WERI-Rb-1 (cell line): ENCODE measurements at regions not wholly inside any gene's neighbourhood (a gene's known extent, or its start where the extent isn't known, plus 50 kb on each side); places are given as distances from the start of the nearest gene placed in this dataset.

Source experiments
- DNase-seq: peaks from one replicate; pipeline ENCODE4 v3.0.0-alpha.2; 2020
- H3K27ac ChIP-seq: fragments of 250-450 bp; sonication (Bioruptor Pico); 2 replicates; pipeline ENCODE4 v1.5.1; 2020; ENCODE audit warnings: mild to moderate bottlenecking, moderate library complexity
- H3K27me3 ChIP-seq: fragments of 250-450 bp; sonication (Bioruptor Pico); 2 replicates; pipeline ENCODE4 v1.5.1; 2021; ENCODE audit warnings: mild to moderate bottlenecking, low read depth, moderate library complexity; ENCODE audit not compliant: insufficient read depth, severe bottlenecking
- H3K36me3 ChIP-seq: fragments of 250-450 bp; sonication (Bioruptor Pico); 2 replicates; pipeline ENCODE4 v1.5.1; 2020; ENCODE audit warnings: mild to moderate bottlenecking, moderate library complexity
- H3K4me3 ChIP-seq: 2 replicates; pipeline ENCODE4 v1.5.1; 2011; ENCODE audit warnings: low read depth, mild to moderate bottlenecking, control low read depth, low read length
- H3K9me3 ChIP-seq: fragments of 250-450 bp; sonication (Bioruptor Pico); 2 replicates; pipeline ENCODE4 v1.5.1; 2021; ENCODE audit warnings: mild to moderate bottlenecking, moderate library complexity; ENCODE audit not compliant: severe bottlenecking
- TF ChIP-seq, protein P1 (sequence below): IDR thresholded peaks from 2 replicates; pipeline ENCODE4 v1.5.1; 2011; ENCODE audit warnings: low read depth, mild to moderate bottlenecking, control low read depth, inconsistent platforms, low read length

DNA sequence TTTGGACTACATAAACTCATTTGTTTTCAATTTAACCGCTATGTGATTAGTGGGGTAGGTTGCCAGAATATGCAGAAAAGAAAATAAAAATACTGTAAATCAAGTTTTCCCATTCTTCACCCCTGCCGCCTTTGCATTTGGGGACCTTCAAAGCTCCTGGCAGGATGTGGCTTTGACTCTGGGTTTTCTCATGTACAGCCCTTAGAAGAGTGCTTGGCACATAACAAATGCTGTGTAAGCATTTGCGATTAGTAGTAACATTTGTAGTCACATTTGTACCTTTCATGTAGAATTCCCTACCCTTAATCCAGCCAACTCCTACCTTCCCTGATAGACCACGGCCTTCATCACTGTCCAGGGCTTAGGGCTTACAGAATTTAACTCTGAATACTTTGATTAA lies 262.6 kb downstream of the MREG start:
- Histone ChIP-seq H3K4me3 (no peak overlapping the region), H3K27me3 (no peaks in the 10 kb centered on the region), H3K36me3 (no peaks in the 10 kb centered on the region), H3K27ac (no peak overlapping the region), H3K9me3 (no peaks in the 10 kb centered on the region)
- TF ChIP-seq, protein P1, sequence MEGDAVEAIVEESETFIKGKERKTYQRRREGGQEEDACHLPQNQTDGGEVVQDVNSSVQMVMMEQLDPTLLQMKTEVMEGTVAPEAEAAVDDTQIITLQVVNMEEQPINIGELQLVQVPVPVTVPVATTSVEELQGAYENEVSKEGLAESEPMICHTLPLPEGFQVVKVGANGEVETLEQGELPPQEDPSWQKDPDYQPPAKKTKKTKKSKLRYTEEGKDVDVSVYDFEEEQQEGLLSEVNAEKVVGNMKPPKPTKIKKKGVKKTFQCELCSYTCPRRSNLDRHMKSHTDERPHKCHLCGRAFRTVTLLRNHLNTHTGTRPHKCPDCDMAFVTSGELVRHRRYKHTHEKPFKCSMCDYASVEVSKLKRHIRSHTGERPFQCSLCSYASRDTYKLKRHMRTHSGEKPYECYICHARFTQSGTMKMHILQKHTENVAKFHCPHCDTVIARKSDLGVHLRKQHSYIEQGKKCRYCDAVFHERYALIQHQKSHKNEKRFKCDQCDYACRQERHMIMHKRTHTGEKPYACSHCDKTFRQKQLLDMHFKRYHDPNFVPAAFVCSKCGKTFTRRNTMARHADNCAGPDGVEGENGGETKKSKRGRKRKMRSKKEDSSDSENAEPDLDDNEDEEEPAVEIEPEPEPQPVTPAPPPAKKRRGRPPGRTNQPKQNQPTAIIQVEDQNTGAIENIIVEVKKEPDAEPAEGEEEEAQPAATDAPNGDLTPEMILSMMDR = no peak
- DNase-seq = no peak

DNA sequence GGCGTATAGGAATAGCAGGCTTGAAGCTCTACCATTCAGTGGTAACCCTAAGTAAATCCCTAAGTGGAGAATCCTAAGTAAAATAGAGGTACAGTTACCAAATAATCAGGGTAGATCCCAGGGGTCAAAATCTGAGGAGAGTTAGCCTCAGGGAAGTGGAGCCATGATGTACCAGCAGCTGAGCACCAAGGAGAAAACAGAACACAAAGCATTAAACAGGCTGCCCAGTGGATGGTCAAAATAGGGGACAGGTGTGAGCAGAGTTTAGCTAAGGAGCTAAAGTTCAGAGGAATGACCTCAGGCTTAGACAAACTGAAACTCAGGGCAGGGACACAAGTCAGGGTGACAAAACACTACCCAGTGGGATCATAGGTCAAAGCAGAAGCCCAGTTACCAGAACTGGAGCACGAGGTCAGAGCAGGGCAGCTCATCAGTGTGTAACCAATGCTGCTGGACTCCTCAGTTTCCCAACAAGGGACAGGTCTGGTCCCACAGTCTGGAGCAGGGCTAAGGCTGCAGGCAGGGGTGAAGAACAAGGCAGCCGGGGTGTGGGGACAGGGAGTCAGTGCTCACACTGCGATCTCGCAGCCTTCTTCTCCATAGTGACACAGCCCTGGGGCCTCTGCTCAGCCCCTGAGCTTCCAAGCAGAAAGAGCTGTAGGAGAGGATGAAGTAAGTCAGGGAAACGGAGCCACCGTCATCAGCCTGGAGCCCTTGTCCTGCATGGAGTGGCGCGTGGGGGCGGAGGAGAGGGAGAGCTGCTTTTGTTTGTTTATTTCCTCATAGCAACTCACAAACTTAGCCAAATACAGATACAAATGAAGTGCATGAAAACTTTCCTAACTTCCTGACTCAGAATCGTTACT lies 264.0 kb downstream of the MREG start:
- TF ChIP-seq, protein P1 = no peak
- Histone ChIP-seq H3K9me3 (no peaks in the 10 kb centered on the region), H3K27me3 (no peaks in the 10 kb centered on the region), H3K27ac (no peak overlapping the region), H3K4me3 (no peak overlapping the region), H3K36me3 (no peaks in the 10 kb centered on the region)
- no peak for DNase-seq

DNA sequence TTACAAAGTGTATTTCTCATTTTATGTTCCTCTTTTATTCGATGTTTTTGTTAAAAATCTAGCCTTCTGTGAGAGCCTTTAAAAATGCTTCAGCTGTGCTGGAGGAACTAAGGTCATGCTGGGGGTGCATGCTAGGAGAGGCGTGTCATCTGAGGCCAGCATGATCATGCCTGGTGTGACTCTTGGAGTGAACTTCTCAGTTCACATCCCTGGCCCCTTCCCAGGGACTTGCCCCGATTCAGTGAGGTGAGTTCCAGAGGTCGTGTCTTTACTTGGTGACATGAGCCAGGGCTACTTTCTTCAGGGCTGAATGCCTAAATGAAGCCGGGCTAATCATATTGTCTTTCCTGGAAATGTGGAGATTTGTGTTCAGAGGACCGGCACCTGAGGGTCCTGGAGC lies 264.9 kb downstream of the MREG start:
- Histone ChIP-seq H3K27ac (no peak overlapping the region), H3K36me3 (no peaks in the 10 kb centered on the region), H3K27me3 (no peaks in the 10 kb centered on the region), H3K4me3 (no peak overlapping the region), H3K9me3 (no peaks in the 10 kb centered on the region)
- TF ChIP-seq, protein P1 = no peak
- DNase-seq = no peak

DNA sequence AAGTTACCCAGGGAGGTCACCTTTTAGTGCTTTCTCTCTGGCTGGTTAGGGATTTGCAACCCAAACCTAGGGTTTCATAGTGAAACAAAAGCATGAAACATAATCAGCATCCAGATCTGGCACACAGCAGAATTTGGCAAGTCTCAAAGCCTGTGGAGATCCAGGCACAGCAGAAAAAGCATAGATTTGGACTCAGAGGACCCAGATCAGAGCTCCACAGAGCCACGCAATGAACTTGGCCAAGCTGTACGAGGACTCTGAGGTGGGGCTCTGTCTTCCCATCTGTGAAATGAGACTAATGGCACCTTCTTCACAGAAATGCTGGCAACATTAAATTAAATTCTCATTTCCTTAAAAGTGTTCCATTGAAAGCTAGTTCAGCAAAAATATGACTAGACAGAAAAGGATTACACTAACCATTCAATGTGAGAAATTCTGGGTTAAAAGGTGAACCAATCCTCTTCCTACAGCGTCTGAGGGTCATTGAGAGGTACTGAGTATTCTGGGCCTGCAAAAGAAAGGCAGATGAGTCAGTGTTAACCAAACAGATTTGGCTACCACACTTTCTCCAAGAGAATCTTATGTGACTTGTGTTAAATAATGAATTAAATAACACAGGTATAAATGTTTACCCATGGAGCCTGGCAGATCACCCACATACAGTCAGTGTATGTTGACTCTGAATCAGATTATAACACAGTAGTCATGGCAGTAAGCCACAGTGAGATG lies 266.3 kb downstream of the MREG start:
- Histone ChIP-seq H3K27ac (no peak overlapping the region), H3K36me3 (no peaks in the 10 kb centered on the region), H3K9me3 (no peaks in the 10 kb centered on the region), H3K4me3 (no peak overlapping the region), H3K27me3 (no peaks in the 10 kb centered on the region)
- DNase-seq = no peak
- TF ChIP-seq, protein P1 = no peak

DNA sequence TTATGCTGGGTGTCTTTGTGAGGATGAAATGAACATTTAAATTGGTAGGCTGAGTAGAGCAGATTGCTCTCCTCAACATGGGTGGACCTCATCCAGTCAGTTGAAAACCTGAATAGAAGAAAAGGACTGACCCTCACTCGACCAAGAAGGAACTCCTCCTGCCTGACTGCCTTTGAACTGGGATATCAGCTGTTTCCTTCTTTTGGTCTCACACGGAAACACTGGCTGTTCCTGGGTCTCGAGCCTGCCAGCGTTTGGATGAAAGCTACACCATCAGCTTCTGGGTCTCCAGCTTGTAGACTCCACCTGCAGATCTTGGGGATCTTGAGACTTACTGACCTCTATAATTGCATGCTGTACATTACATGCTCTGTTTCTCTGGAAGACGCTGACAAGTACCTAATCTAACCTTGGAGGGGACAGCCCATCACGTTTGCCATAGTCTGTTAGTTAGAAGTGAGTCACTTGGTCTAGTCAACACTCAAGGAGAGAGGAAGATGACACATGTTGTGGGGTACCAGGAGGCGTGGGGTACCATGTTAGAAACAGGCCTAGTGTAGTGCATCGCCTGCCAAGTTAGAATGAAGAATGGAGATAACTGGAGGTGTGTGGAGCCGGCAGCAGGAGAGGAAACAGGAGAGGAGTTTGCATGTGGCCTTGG lies 267.0 kb downstream of the MREG start:
- Histone ChIP-seq H3K9me3 (no peaks in the 10 kb centered on the region), H3K27me3 (no peaks in the 10 kb centered on the region), H3K4me3 (no peak overlapping the region), H3K36me3 (no peaks in the 10 kb centered on the region), H3K27ac (no peak overlapping the region)
- DNase-seq = no peak
- TF ChIP-seq, protein P1 = no peak
